HepG2 (cell line): ENCODE measurements at regions not wholly inside any gene's neighbourhood (a gene's known extent, or its start where the extent isn't known, plus 50 kb on each side); places are given as distances from the start of the nearest gene placed in this dataset.

Experiments
- ATAC-seq: fragments of 200-7000 bp; cut with Tn5 transposase; 3 replicates; pipeline ENCODE4 v1.9.1; 2020; ENCODE audit warnings: mild to moderate bottlenecking, moderate library complexity
- BruUV-seq: library from RNA; stranded (reverse); fragments of 400-500 nt; replicated peaks from 2 replicates; lab custom pipeline; 2021; lab: Mats Ljungman, UMichigan
- CTCF ChIA-PET: fragments of 300-600 bp; formaldehyde crosslinking; extraction: SDS; loops from one replicate; lab custom pipeline; 2021; ENCODE audit warnings: low total read pairs, inconsistent platforms, low intra/inter-chr PET ratio; lab: Yijun Ruan, JAX
- POLR2A ChIA-PET: fragments of 350-600 bp; sonication (Branson Sonifier 250); formaldehyde crosslinking; loops from one replicate; lab custom pipeline; 2020; ENCODE audit warnings: antibody characterized with exemption, inconsistent platforms; lab: Yijun Ruan, JAX
- DNase-seq: peaks from one replicate; pipeline ENCODE4 v3.0.0-alpha.2; 2015; ENCODE audit warnings: low spot score
- FAIRE-seq: peaks from 3 replicates; lab custom pipeline; 2011; peaks lifted over from hg19 to GRCh38; lab: Jason Lieb, UNC
- H2AFZ ChIP-seq: one replicate; pipeline ENCODE4 v1.6.1; 2011; ENCODE audit warnings: low read length, inconsistent platforms
- H3K27ac ChIP-seq: fragments of 300-600 bp; 3 replicates; pipeline ENCODE4 v1.8.0; 2011; ENCODE audit warnings: mixed run types, mild to moderate bottlenecking, mixed read lengths, low read length, inconsistent platforms; ENCODE audit not compliant: insufficient read depth; ENCODE audit errors: extremely low read length
- H3K27me3 ChIP-seq, 2 experiments: fragments of 200-600 bp in 1 of 2; 2 replicates in 1 of 2; 3 replicates in 1 of 2; pipeline versions ENCODE4 v1.6.0 to v1.8.0; 2011; ENCODE audit warnings: low read length in 2 of 2, mild to moderate bottlenecking in 2 of 2, moderate library complexity in 2 of 2, inconsistent platforms in 1 of 2; ENCODE audit not compliant: insufficient read depth in 2 of 2, control insufficient read depth in 1 of 2
- H3K36me3 ChIP-seq, 2 experiments: fragments of 200-600 bp in 1 of 2; replicated peaks in 1 of 2; 2 replicates in 1 of 2; 3 replicates in 1 of 2; pipeline versions ENCODE4 v1.5.1 to v1.8.0; 2011; ENCODE audit warnings: low read length in 2 of 2, inconsistent platforms in 1 of 2; ENCODE audit not compliant: insufficient read depth in 2 of 2, control insufficient read depth in 1 of 2
- H3K4me1 ChIP-seq: 2 replicates; pipeline ENCODE4 v1.5.1; 2012; ENCODE audit warnings: low read length, inconsistent platforms; ENCODE audit not compliant: insufficient read depth
- H3K4me2 ChIP-seq: 2 replicates; pipeline ENCODE4 v1.6.0; 2011; ENCODE audit warnings: low read depth, low read length, inconsistent platforms
- H3K4me3 ChIP-seq, 3 experiments: fragments of 200-600 bp in 1 of 3; sonication (generic), shearing (Covaris generic) in 1 of 3; replicated peaks in 1 of 3; 2 replicates each; pipeline ENCODE4 v1.5.1; 2011 to 2016; ENCODE audit warnings: low read length in 3 of 3, inconsistent platforms in 2 of 3, low read depth in 2 of 3, mild to moderate bottlenecking in 2 of 3, control low read depth in 1 of 3, mixed read lengths in 1 of 3; ENCODE audit not compliant: insufficient read depth in 1 of 3
- H3K79me2 ChIP-seq: one replicate; pipeline ENCODE4 v1.6.1; 2011; ENCODE audit warnings: low read length, inconsistent platforms; ENCODE audit not compliant: insufficient read depth
- H3K9ac ChIP-seq: 2 replicates; pipeline ENCODE4 v1.6.0; 2011; ENCODE audit warnings: mild to moderate bottlenecking, low read depth, low read length, inconsistent platforms; ENCODE audit not compliant: insufficient read depth
- H3K9me3 ChIP-seq: 2 replicates; pipeline ENCODE4 v1.5.1; 2012; ENCODE audit warnings: mild to moderate bottlenecking, low read length
- H4K20me1 ChIP-seq: 2 replicates; pipeline ENCODE4 v1.6.0; 2011; ENCODE audit warnings: inconsistent platforms, mild to moderate bottlenecking, low read length, moderate library complexity; ENCODE audit not compliant: insufficient read depth
- ARHGAP35 ChIP-seq: sonication (generic); formaldehyde crosslinking; IDR thresholded peaks from 2 replicates; pipeline ENCODE4 v1.9.0; 2022; ENCODE audit warnings: mild to moderate bottlenecking, inconsistent platforms, moderate library complexity, missing genetic modification reagents, borderline replicate concordance
- ATF7-NPFF ChIP-seq: sonication (generic); formaldehyde crosslinking; IDR thresholded peaks from 2 replicates; pipeline ENCODE4 v1.8.1; 2023; ENCODE audit warnings: mild to moderate bottlenecking, low read depth, missing genetic modification reagents, moderate library complexity
- MED8 ChIP-seq: sonication (generic); formaldehyde crosslinking; IDR thresholded peaks from 2 replicates; pipeline ENCODE4 v1.8.1; 2023; ENCODE audit warnings: mild to moderate bottlenecking, missing genetic modification reagents; ENCODE audit not compliant: insufficient replicate concordance
- PCBP1 ChIP-seq: fragments of 200-400 bp; formaldehyde crosslinking; IDR thresholded peaks from 2 replicates; pipeline ENCODE4 v1.6.1; 2017; ENCODE audit warnings: mild to moderate bottlenecking, low read depth, low read length, borderline replicate concordance
- SYNCRIP ChIP-seq: fragments of 200-400 bp; formaldehyde crosslinking; IDR thresholded peaks from 2 replicates; pipeline ENCODE4 v1.6.1; 2018; ENCODE audit warnings: mild to moderate bottlenecking, low read depth, low read length; ENCODE audit not compliant: insufficient read depth
- TBX2 ChIP-seq: sonication (generic); formaldehyde crosslinking; IDR thresholded peaks from 2 replicates; pipeline ENCODE4 v1.5.0; 2020; ENCODE audit warnings: missing genetic modification reagents, mild to moderate bottlenecking, borderline replicate concordance
- ZEB1 ChIP-seq: IDR thresholded peaks from 2 replicates; pipeline ENCODE4 v1.6.1; 2012; ENCODE audit warnings: mild to moderate bottlenecking, low read depth, inconsistent platforms; ENCODE audit not compliant: insufficient replicate concordance
- ZNF17 ChIP-seq: sonication (generic); formaldehyde crosslinking; IDR thresholded peaks from 2 replicates; pipeline ENCODE4 v1.5.0; 2020; ENCODE audit warnings: mild to moderate bottlenecking, missing genetic modification reagents
- ZNF274 ChIP-seq: sonication (generic); formaldehyde crosslinking; IDR thresholded peaks from 2 replicates; pipeline ENCODE4 v1.5.1; 2020; ENCODE audit warnings: mild to moderate bottlenecking, missing genetic modification reagents
- ZNF567 ChIP-seq: sonication (generic); formaldehyde crosslinking; IDR thresholded peaks from 2 replicates; pipeline ENCODE4 v1.8.1; 2023; ENCODE audit warnings: mild to moderate bottlenecking, missing genetic modification reagents, borderline replicate concordance
- ZNF644 ChIP-seq: IDR thresholded peaks from 2 replicates; pipeline ENCODE4 v1.6.1; 2016; ENCODE audit warnings: low read depth
- ZNF776 ChIP-seq: sonication (generic); formaldehyde crosslinking; IDR thresholded peaks from 2 replicates; pipeline ENCODE4 v1.4.0; 2020; ENCODE audit warnings: mild to moderate bottlenecking, missing genetic modification reagents
- ZSCAN31 ChIP-seq: sonication (generic); formaldehyde crosslinking; IDR thresholded peaks from 2 replicates; pipeline ENCODE4 v1.5.0; 2020; ENCODE audit warnings: low read depth, mild to moderate bottlenecking, missing genetic modification reagents
- WGBS: methylation state at CpG from one replicate; pipeline ENCODE4 v1.1.6; 2017; ENCODE audit warnings: low lambda C conversion rate; 5-methylcytosine and 5-hydroxymethylcytosine counted together
- in situ Hi-C: cut with HindIII; loops from 2 replicates; pipeline ENCODE4 v1.10.0; 2017; ENCODE audit warnings: low pct_unique_long_range_greater_than_20kb; ENCODE audit not compliant: extremely low pct_ligation_motif_present
- intact Hi-C: fragments of 100-400 bp; cut with micrococcal nuclease; formaldehyde crosslinking; loops from one replicate; pipeline ENCODE4 v1.10.0; 2022; ENCODE audit not compliant: unreplicated experiment
- TF ChIP-seq, protein P1 (sequence below): sonication (generic); formaldehyde crosslinking; IDR thresholded peaks from 2 replicates; pipeline ENCODE4 v1.5.0; 2020; ENCODE audit warnings: mild to moderate bottlenecking, missing genetic modification reagents
- TF ChIP-seq, protein P2 (sequence below): sonication (generic); formaldehyde crosslinking; IDR thresholded peaks from 2 replicates; pipeline ENCODE4 v1.4.0; 2020; ENCODE audit warnings: missing genetic modification reagents
- TF ChIP-seq, protein P3 (sequence below): sonication (generic); formaldehyde crosslinking; IDR thresholded peaks from 2 replicates; pipeline ENCODE4 v1.9.0; 2021; ENCODE audit warnings: mild to moderate bottlenecking, missing genetic modification reagents

DNA sequence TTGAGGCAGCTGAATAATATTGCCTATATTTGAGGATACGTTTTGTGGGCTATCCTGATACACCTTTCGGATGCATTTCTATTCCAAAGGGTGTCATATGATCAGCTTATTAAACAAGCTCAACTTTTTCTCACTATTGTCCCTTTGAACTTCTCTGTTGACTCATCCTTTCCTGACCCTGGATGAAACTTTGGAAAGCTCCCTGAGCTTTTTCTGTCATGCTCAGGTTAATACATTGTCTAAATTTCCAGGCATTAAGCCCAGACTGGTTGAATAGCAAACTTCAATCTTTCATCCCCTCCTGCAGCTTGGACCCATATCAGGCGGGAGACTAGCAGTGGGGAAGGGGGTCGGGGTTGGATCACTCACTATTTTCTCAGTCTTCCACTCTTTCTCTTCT, 104.9 kb upstream of the PTPN3 start:
- H3K9me3 ChIP-seq = no peaks in the 10 kb centered on the region
- FAIRE-seq (no peak), DNase-seq (no peak), ATAC-seq (no peak)
- no peak overlapping the region for H3K27ac ChIP-seq
- no peaks in the 10 kb centered on the region for H3K4me1 ChIP-seq
- no peak overlapping the region for H3K9ac ChIP-seq
- CTCF ChIA-PET = no interaction called here
- H3K4me2 ChIP-seq = no peak overlapping the region
- no TSS peak for BruUV-seq
- no peak overlapping the region for H2AFZ ChIP-seq
- 3% methylated on average over 4 of the region's 4 CpGs for WGBS
- H4K20me1 ChIP-seq = no peaks in the 10 kb centered on the region
- in situ Hi-C loops = no loop called here
- H3K79me2 ChIP-seq = no peaks in the 10 kb centered on the region
- no peaks in the 10 kb centered on the region for H3K27me3 ChIP-seq
- POLR2A ChIA-PET = no interaction called here
- H3K36me3 ChIP-seq = no peaks in the 10 kb centered on the region
- no peak overlapping the region for H3K4me3 ChIP-seq
- intact Hi-C loops = no loop called here
- TF ChIP-seq, protein P1, sequence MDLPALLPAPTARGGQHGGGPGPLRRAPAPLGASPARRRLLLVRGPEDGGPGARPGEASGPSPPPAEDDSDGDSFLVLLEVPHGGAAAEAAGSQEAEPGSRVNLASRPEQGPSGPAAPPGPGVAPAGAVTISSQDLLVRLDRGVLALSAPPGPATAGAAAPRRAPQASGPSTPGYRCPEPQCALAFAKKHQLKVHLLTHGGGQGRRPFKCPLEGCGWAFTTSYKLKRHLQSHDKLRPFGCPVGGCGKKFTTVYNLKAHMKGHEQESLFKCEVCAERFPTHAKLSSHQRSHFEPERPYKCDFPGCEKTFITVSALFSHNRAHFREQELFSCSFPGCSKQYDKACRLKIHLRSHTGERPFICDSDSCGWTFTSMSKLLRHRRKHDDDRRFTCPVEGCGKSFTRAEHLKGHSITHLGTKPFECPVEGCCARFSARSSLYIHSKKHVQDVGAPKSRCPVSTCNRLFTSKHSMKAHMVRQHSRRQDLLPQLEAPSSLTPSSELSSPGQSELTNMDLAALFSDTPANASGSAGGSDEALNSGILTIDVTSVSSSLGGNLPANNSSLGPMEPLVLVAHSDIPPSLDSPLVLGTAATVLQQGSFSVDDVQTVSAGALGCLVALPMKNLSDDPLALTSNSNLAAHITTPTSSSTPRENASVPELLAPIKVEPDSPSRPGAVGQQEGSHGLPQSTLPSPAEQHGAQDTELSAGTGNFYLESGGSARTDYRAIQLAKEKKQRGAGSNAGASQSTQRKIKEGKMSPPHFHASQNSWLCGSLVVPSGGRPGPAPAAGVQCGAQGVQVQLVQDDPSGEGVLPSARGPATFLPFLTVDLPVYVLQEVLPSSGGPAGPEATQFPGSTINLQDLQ (CRISPR knock-in tag) = no peak
- TF ChIP-seq TBX2 (CRISPR knock-in tag) (no peak), ZSCAN31 (CRISPR knock-in tag) (no peak), MED8 (no peak), ZNF644 (CRISPR knock-in tag) (no peak), ZNF17 (CRISPR knock-in tag) (no peak), PCBP1 (no peak), SYNCRIP (no peak), ARHGAP35 (CRISPR knock-in tag) (no peak), ZNF567 (CRISPR knock-in tag) (no peak), ATF7-NPFF (CRISPR knock-in tag) (no peak), ZNF776 (CRISPR knock-in tag) (no peak), ZEB1 (no peak), ZNF274 (CRISPR knock-in tag) (no peak)
- TF ChIP-seq, protein P2, sequence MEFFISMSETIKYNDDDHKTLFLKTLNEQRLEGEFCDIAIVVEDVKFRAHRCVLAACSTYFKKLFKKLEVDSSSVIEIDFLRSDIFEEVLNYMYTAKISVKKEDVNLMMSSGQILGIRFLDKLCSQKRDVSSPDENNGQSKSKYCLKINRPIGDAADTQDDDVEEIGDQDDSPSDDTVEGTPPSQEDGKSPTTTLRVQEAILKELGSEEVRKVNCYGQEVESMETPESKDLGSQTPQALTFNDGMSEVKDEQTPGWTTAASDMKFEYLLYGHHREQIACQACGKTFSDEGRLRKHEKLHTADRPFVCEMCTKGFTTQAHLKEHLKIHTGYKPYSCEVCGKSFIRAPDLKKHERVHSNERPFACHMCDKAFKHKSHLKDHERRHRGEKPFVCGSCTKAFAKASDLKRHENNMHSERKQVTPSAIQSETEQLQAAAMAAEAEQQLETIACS (CRISPR knock-in tag) = no peak
- TF ChIP-seq, protein P3, sequence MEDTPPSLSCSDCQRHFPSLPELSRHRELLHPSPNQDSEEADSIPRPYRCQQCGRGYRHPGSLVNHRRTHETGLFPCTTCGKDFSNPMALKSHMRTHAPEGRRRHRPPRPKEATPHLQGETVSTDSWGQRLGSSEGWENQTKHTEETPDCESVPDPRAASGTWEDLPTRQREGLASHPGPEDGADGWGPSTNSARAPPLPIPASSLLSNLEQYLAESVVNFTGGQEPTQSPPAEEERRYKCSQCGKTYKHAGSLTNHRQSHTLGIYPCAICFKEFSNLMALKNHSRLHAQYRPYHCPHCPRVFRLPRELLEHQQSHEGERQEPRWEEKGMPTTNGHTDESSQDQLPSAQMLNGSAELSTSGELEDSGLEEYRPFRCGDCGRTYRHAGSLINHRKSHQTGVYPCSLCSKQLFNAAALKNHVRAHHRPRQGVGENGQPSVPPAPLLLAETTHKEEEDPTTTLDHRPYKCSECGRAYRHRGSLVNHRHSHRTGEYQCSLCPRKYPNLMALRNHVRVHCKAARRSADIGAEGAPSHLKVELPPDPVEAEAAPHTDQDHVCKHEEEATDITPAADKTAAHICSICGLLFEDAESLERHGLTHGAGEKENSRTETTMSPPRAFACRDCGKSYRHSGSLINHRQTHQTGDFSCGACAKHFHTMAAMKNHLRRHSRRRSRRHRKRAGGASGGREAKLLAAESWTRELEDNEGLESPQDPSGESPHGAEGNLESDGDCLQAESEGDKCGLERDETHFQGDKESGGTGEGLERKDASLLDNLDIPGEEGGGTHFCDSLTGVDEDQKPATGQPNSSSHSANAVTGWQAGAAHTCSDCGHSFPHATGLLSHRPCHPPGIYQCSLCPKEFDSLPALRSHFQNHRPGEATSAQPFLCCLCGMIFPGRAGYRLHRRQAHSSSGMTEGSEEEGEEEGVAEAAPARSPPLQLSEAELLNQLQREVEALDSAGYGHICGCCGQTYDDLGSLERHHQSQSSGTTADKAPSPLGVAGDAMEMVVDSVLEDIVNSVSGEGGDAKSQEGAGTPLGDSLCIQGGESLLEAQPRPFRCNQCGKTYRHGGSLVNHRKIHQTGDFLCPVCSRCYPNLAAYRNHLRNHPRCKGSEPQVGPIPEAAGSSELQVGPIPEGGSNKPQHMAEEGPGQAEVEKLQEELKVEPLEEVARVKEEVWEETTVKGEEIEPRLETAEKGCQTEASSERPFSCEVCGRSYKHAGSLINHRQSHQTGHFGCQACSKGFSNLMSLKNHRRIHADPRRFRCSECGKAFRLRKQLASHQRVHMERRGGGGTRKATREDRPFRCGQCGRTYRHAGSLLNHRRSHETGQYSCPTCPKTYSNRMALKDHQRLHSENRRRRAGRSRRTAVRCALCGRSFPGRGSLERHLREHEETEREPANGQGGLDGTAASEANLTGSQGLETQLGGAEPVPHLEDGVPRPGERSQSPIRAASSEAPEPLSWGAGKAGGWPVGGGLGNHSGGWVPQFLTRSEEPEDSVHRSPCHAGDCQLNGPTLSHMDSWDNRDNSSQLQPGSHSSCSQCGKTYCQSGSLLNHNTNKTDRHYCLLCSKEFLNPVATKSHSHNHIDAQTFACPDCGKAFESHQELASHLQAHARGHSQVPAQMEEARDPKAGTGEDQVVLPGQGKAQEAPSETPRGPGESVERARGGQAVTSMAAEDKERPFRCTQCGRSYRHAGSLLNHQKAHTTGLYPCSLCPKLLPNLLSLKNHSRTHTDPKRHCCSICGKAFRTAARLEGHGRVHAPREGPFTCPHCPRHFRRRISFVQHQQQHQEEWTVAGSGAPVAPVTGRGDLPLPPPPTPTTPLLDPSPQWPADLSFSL = no peak
